WTC11 (cell line): ENCODE measurements at regions not wholly inside any gene's neighbourhood (a gene's known extent, or its start where the extent isn't known, plus 50 kb on each side); places are given as distances from the start of the nearest gene placed in this dataset.

Experiments used
- ATAC-seq: fragments of 200-7000 bp; cut with Tn5 transposase; 2 replicates; pipeline ENCODE4 v1.10.0; 2021; ENCODE audit warnings: mild to moderate bottlenecking, moderate library complexity
- CTCF ChIA-PET: fragments of 300-600 bp; sonication (Branson Sonifier 250); formaldehyde crosslinking; loops from one replicate; lab custom pipeline; 2021; ENCODE audit warnings: antibody characterized with exemption; lab: Charles Lee
- POLR2A ChIA-PET: fragments of 350-600 bp; sonication (Branson Sonifier 250); formaldehyde crosslinking; loops from one replicate; lab custom pipeline; 2021; ENCODE audit warnings: antibody characterized with exemption; lab: Charles Lee
- DNase-seq: peaks from one replicate; pipeline ENCODE4 v3.0.0; 2021; ENCODE audit warnings: low spot score
- H3K27ac Mint-ChIP-seq: 2 replicates; pipeline ENCODE4 v1.8.0; 2021; ENCODE audit warnings: mixed read lengths
- H3K27me3 Mint-ChIP-seq: 2 replicates; pipeline ENCODE4 v1.8.0; 2021; ENCODE audit warnings: low read depth, mild to moderate bottlenecking, moderate library complexity, mixed read lengths
- H3K36me3 Mint-ChIP-seq: 2 replicates; pipeline ENCODE4 v1.8.0; 2021; ENCODE audit warnings: mixed read lengths
- H3K4me1 Mint-ChIP-seq: 2 replicates; pipeline ENCODE4 v1.8.0; 2022; ENCODE audit warnings: mixed read lengths
- H3K4me3 Mint-ChIP-seq: 2 replicates; pipeline ENCODE4 v1.8.0; 2021; ENCODE audit warnings: mild to moderate bottlenecking, moderate library complexity, mixed read lengths
- H3K9me3 Mint-ChIP-seq: 2 replicates; pipeline ENCODE4 v1.8.0; 2021; ENCODE audit warnings: mixed read lengths
- ATF1 ChIP-seq: sonication (generic); formaldehyde crosslinking; IDR thresholded peaks from 2 replicates; pipeline ENCODE4 v1.8.1; 2023; ENCODE audit warnings: mild to moderate bottlenecking, moderate library complexity, missing genetic modification reagents
- CREB1 ChIP-seq: sonication (generic); formaldehyde crosslinking; IDR thresholded peaks from 2 replicates; pipeline ENCODE4 v1.8.0; 2023; ENCODE audit warnings: mild to moderate bottlenecking, missing genetic modification reagents
- EMX1 ChIP-seq: fragments of 250-450 bp; sonication (Bioruptor Pico); IDR thresholded peaks from 2 replicates; pipeline ENCODE4 v1.8.0; 2021; ENCODE audit warnings: mild to moderate bottlenecking
- ESRRA ChIP-seq: sonication (generic); formaldehyde crosslinking; IDR thresholded peaks from 2 replicates; pipeline ENCODE4 v1.8.1; 2022; ENCODE audit warnings: mild to moderate bottlenecking, missing genetic modification reagents, borderline replicate concordance
- ETV6 ChIP-seq: sonication (generic); formaldehyde crosslinking; IDR thresholded peaks from 2 replicates; pipeline ENCODE4 v1.8.1; 2022; ENCODE audit warnings: mild to moderate bottlenecking, missing genetic modification reagents
- IRF2 ChIP-seq: sonication (generic); formaldehyde crosslinking; IDR thresholded peaks from 2 replicates; pipeline ENCODE4 v1.8.0; 2022; ENCODE audit warnings: low read depth, missing genetic modification reagents, borderline replicate concordance
- OVOL2 ChIP-seq: fragments of 250-450 bp; sonication (Bioruptor Pico); IDR thresholded peaks from 2 replicates; pipeline ENCODE4 v1.9.0; 2021; ENCODE audit warnings: mild to moderate bottlenecking, borderline replicate concordance
- PRRX2 ChIP-seq: fragments of 250-450 bp; sonication (Bioruptor Pico); IDR thresholded peaks from 2 replicates; pipeline ENCODE4 v1.8.0; 2021; ENCODE audit warnings: mild to moderate bottlenecking
- ZBTB21 ChIP-seq: sonication (generic); formaldehyde crosslinking; IDR thresholded peaks from 2 replicates; pipeline ENCODE4 v1.8.1; 2023; ENCODE audit warnings: mild to moderate bottlenecking, missing genetic modification reagents, borderline replicate concordance
- ZNF219 ChIP-seq: sonication (generic); formaldehyde crosslinking; IDR thresholded peaks from 2 replicates; pipeline ENCODE4 v1.8.0; 2023; ENCODE audit warnings: missing genetic modification reagents, mild to moderate bottlenecking, borderline replicate concordance
- ZNF263 ChIP-seq: sonication (generic); formaldehyde crosslinking; IDR thresholded peaks from 2 replicates; pipeline ENCODE4 v1.8.1; 2022; ENCODE audit warnings: low read depth, mild to moderate bottlenecking, moderate library complexity, missing genetic modification reagents
- ZNF671 ChIP-seq: fragments of 250-450 bp; sonication (Bioruptor Pico); IDR thresholded peaks from 2 replicates; pipeline ENCODE4 v1.8.0; 2021; ENCODE audit warnings: mild to moderate bottlenecking
- TF ChIP-seq, protein P1 (sequence below): sonication (generic); formaldehyde crosslinking; IDR thresholded peaks from 2 replicates; pipeline ENCODE4 v1.8.1; 2023; ENCODE audit warnings: mild to moderate bottlenecking, missing genetic modification reagents, moderate library complexity
- TF ChIP-seq, protein P2 (sequence below): sonication (generic); formaldehyde crosslinking; IDR thresholded peaks from 2 replicates; pipeline ENCODE4 v1.8.1; 2023; ENCODE audit warnings: mild to moderate bottlenecking, missing genetic modification reagents, borderline replicate concordance
- TF ChIP-seq, protein P3 (sequence below): fragments of 250-450 bp; sonication (Bioruptor Pico); IDR thresholded peaks from 2 replicates; pipeline ENCODE4 v1.9.0; 2021; ENCODE audit warnings: moderate library complexity, mild to moderate bottlenecking, inconsistent platforms, borderline replicate concordance
- TF ChIP-seq, protein P4 (sequence below): sonication (generic); formaldehyde crosslinking; IDR thresholded peaks from 2 replicates; pipeline ENCODE4 v1.8.0; 2022; ENCODE audit warnings: missing genetic modification reagents
- TF ChIP-seq, protein P5 (sequence below): sonication (generic); formaldehyde crosslinking; conservative IDR thresholded peaks from 2 replicates; pipeline ENCODE4 v1.8.1; 2022; ENCODE audit warnings: mild to moderate bottlenecking, missing genetic modification reagents
- TF ChIP-seq, protein P6 (sequence below): sonication (generic); formaldehyde crosslinking; IDR thresholded peaks from 2 replicates; pipeline ENCODE4 v1.8.1; 2023; ENCODE audit warnings: mild to moderate bottlenecking, missing genetic modification reagents, moderate library complexity
- TF ChIP-seq, protein P7 (sequence below): fragments of 250-450 bp; sonication (Bioruptor Pico); IDR thresholded peaks from 2 replicates; pipeline ENCODE4 v1.8.0; 2021; ENCODE audit warnings: mild to moderate bottlenecking
- TF ChIP-seq, protein P8 (sequence below): sonication (generic); formaldehyde crosslinking; IDR thresholded peaks from 2 replicates; pipeline ENCODE4 v1.8.1; 2022; ENCODE audit warnings: missing genetic modification reagents, borderline replicate concordance

DNA sequence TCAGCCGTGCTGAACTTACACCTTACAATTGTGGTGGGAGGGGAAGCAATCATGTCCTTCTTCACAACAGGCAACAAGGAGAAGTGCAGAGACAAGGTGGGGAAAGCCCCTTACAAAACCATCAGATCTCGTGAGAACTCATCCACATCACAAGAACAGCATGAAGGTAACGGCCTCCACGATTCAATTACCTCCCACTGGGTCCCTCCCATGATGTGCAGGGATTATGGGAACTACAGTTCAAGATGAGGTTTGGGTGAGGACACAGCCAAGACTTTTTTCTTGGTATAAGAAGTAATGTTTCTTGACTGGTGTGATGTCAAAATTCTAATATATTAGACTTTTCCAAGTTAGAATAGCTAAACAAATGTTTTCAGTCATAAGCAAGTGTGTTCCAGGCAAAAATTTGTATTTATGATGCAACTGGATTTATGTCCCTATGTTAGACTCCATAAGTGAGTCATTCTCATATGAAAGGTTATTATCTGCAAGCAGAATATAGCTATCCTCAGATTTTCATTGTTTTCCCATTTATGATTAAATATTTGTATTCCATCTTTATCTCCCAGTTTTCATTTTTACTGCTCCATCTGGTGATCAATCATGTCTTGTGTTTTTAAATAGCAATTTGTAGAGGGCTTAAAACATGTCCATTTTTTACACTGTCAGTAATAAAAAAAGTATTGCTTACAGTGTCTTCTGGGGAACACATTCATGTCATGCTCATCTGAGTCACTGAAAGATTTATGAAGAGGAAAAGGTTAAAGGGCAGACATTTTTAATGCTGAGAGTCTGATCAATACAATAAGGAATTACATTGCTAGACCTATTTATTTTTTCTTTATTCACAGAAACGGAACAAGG is 995.2 kb upstream of the CDH2 start:
- ChIA-PET POLR2A (no interaction called here), CTCF (no interaction called here)
- H3K4me3 Mint-ChIP-seq: no peak overlapping the region
- peaks cover 2% of the 10 kb centered on the region; the same call in 1 of the 2 replicates for H3K4me1 Mint-ChIP-seq
- peaks cover 7% of the 10 kb centered on the region; the same call in 1 of the 2 replicates for H3K36me3 Mint-ChIP-seq
- H3K27me3 Mint-ChIP-seq: no peaks in the 10 kb centered on the region
- ATAC-seq (no peak), DNase-seq (no peak)
- TF ChIP-seq CREB1 (no peak), IRF2 (CRISPR knock-in tag) (no peak), ESRRA (CRISPR knock-in tag) (no peak), EMX1 (CRISPR knock-in tag) (no peak)
- TF ChIP-seq, protein P1, sequence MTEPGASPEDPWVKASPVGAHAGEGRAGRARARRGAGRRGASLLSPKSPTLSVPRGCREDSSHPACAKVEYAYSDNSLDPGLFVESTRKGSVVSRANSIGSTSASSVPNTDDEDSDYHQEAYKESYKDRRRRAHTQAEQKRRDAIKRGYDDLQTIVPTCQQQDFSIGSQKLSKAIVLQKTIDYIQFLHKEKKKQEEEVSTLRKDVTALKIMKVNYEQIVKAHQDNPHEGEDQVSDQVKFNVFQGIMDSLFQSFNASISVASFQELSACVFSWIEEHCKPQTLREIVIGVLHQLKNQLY: no peak
- TF ChIP-seq, protein P2, sequence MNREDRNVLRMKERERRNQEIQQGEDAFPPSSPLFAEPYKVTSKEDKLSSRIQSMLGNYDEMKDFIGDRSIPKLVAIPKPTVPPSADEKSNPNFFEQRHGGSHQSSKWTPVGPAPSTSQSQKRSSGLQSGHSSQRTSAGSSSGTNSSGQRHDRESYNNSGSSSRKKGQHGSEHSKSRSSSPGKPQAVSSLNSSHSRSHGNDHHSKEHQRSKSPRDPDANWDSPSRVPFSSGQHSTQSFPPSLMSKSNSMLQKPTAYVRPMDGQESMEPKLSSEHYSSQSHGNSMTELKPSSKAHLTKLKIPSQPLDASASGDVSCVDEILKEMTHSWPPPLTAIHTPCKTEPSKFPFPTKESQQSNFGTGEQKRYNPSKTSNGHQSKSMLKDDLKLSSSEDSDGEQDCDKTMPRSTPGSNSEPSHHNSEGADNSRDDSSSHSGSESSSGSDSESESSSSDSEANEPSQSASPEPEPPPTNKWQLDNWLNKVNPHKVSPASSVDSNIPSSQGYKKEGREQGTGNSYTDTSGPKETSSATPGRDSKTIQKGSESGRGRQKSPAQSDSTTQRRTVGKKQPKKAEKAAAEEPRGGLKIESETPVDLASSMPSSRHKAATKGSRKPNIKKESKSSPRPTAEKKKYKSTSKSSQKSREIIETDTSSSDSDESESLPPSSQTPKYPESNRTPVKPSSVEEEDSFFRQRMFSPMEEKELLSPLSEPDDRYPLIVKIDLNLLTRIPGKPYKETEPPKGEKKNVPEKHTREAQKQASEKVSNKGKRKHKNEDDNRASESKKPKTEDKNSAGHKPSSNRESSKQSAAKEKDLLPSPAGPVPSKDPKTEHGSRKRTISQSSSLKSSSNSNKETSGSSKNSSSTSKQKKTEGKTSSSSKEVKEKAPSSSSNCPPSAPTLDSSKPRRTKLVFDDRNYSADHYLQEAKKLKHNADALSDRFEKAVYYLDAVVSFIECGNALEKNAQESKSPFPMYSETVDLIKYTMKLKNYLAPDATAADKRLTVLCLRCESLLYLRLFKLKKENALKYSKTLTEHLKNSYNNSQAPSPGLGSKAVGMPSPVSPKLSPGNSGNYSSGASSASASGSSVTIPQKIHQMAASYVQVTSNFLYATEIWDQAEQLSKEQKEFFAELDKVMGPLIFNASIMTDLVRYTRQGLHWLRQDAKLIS (CRISPR knock-in tag): no peak
- TF ChIP-seq, protein P3, sequence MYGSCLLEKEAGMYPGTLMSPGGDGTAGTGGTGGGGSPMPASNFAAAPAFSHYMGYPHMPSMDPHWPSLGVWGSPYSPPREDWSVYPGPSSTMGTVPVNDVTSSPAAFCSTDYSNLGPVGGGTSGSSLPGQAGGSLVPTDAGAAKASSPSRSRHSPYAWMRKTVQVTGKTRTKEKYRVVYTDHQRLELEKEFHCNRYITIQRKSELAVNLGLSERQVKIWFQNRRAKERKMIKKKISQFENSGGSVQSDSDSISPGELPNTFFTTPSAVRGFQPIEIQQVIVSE (CRISPR knock-in tag): no peak
- no peak overlapping the region for H3K27ac Mint-ChIP-seq
- H3K9me3 Mint-ChIP-seq: peaks cover 15% of the 10 kb centered on the region

DNA sequence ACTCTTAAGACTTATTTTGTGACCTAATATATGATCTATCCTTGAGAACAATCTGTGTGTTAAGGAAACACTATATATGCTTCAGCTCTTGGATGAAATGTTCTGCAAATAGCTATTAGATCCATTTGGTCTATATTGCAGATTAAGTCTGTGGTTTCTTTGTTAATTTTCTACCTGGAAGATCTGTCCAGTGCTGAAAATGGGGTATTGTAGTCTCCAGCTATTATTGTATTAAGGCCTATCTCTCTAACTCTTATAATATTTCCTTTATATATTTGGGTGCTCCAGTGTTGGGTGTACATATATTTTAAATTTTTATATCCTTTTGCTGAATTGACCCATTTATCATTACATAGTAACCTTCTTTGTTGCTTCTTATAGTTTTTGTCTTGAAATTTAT is 992.7 kb upstream of the CDH2 start:
- Mint-ChIP-seq H3K9me3 (peaks cover 15% of the 10 kb centered on the region), H3K4me1 (peaks cover 7% of the 10 kb centered on the region), H3K27ac (no peak overlapping the region), H3K27me3 (no peaks in the 10 kb centered on the region), H3K4me3 (no peak overlapping the region), H3K36me3 (peaks cover 7% of the 10 kb centered on the region; the same call in 1 of the 2 replicates)
- ChIA-PET POLR2A (no interaction called here), CTCF (no interaction called here)
- TF ChIP-seq ZBTB21 (CRISPR knock-in tag) (no peak), PRRX2 (CRISPR knock-in tag) (no peak), OVOL2 (CRISPR knock-in tag) (no peak), ZNF263 (CRISPR knock-in tag) (no peak), ZNF219 (CRISPR knock-in tag) (no peak), CREB1 (no peak), ZNF671 (CRISPR knock-in tag) (no peak), ATF1 (no peak), ETV6 (CRISPR knock-in tag) (no peak)
- TF ChIP-seq, protein P4, sequence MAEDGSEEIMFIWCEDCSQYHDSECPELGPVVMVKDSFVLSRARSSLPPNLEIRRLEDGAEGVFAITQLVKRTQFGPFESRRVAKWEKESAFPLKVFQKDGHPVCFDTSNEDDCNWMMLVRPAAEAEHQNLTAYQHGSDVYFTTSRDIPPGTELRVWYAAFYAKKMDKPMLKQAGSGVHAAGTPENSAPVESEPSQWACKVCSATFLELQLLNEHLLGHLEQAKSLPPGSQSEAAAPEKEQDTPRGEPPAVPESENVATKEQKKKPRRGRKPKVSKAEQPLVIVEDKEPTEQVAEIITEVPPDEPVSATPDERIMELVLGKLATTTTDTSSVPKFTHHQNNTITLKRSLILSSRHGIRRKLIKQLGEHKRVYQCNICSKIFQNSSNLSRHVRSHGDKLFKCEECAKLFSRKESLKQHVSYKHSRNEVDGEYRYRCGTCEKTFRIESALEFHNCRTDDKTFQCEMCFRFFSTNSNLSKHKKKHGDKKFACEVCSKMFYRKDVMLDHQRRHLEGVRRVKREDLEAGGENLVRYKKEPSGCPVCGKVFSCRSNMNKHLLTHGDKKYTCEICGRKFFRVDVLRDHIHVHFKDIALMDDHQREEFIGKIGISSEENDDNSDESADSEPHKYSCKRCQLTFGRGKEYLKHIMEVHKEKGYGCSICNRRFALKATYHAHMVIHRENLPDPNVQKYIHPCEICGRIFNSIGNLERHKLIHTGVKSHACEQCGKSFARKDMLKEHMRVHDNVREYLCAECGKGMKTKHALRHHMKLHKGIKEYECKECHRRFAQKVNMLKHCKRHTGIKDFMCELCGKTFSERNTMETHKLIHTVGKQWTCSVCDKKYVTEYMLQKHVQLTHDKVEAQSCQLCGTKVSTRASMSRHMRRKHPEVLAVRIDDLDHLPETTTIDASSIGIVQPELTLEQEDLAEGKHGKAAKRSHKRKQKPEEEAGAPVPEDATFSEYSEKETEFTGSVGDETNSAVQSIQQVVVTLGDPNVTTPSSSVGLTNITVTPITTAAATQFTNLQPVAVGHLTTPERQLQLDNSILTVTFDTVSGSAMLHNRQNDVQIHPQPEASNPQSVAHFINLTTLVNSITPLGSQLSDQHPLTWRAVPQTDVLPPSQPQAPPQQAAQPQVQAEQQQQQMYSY: no peak
- TF ChIP-seq, protein P5, sequence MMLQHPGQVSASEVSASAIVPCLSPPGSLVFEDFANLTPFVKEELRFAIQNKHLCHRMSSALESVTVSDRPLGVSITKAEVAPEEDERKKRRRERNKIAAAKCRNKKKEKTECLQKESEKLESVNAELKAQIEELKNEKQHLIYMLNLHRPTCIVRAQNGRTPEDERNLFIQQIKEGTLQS (CRISPR knock-in tag): no peak
- TF ChIP-seq, protein P6, sequence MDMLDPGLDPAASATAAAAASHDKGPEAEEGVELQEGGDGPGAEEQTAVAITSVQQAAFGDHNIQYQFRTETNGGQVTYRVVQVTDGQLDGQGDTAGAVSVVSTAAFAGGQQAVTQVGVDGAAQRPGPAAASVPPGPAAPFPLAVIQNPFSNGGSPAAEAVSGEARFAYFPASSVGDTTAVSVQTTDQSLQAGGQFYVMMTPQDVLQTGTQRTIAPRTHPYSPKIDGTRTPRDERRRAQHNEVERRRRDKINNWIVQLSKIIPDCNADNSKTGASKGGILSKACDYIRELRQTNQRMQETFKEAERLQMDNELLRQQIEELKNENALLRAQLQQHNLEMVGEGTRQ (CRISPR knock-in tag): no peak
- TF ChIP-seq, protein P7, sequence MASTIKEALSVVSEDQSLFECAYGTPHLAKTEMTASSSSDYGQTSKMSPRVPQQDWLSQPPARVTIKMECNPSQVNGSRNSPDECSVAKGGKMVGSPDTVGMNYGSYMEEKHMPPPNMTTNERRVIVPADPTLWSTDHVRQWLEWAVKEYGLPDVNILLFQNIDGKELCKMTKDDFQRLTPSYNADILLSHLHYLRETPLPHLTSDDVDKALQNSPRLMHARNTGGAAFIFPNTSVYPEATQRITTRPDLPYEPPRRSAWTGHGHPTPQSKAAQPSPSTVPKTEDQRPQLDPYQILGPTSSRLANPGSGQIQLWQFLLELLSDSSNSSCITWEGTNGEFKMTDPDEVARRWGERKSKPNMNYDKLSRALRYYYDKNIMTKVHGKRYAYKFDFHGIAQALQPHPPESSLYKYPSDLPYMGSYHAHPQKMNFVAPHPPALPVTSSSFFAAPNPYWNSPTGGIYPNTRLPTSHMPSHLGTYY (CRISPR knock-in tag): no peak
- TF ChIP-seq, protein P8, sequence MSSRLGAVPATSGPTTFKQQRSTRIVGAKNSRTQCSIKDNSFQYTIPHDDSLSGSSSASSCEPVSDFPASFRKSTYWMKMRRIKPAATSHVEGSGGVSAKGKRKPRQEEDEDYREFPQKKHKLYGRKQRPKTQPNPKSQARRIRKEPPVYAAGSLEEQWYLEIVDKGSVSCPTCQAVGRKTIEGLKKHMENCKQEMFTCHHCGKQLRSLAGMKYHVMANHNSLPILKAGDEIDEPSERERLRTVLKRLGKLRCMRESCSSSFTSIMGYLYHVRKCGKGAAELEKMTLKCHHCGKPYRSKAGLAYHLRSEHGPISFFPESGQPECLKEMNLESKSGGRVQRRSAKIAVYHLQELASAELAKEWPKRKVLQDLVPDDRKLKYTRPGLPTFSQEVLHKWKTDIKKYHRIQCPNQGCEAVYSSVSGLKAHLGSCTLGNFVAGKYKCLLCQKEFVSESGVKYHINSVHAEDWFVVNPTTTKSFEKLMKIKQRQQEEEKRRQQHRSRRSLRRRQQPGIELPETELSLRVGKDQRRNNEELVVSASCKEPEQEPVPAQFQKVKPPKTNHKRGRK: no peak
- no peak for DNase-seq
- ATAC-seq: no peak
